Activated CD8-positive, alpha-beta T cell treated with anti-CD3 and anti-CD28 coated beads, Interleukin-2, amount 10 ng/mL, durations not matched to agents 7 days and 5 days (primary cell): ENCODE measurements at regions not wholly inside any gene's neighbourhood (a gene's known extent, or its start where the extent isn't known, plus 50 kb on each side); places are given as distances from the start of the nearest gene placed in this dataset.

Experiments used
- ATAC-seq: fragments of 150-1000 bp; cut with Tn5 transposase; one replicate; pipeline ENCODE4 v1.10.0; 2021; ENCODE audit warnings: moderate library complexity
- CTCF ChIA-PET: fragments of 350-600 bp; sonication (Branson Sonifier 250); formaldehyde crosslinking; loops from one replicate; lab custom pipeline; 2021; ENCODE audit warnings: antibody characterized with exemption; lab: Charles Lee
- POLR2A ChIA-PET: fragments of 350-600 bp; sonication (Branson Sonifier 250); formaldehyde crosslinking; loops from one replicate; lab custom pipeline; 2021; ENCODE audit warnings: antibody characterized with exemption; lab: Charles Lee
- DNase-seq: peaks from one replicate; pipeline ENCODE4 v3.0.0-alpha.2; 2020
- H3K27ac Mint-ChIP-seq: one replicate; pipeline ENCODE4 v1.8.0; 2021; ENCODE audit warnings: mild to moderate bottlenecking, mixed read lengths
- H3K27me3 Mint-ChIP-seq: one replicate; pipeline ENCODE4 v1.8.0; 2021; ENCODE audit warnings: low read depth, mixed read lengths
- H3K36me3 Mint-ChIP-seq: one replicate; pipeline ENCODE4 v1.8.0; 2021; ENCODE audit warnings: low read depth, mixed read lengths
- H3K4me1 Mint-ChIP-seq: one replicate; pipeline ENCODE4 v1.8.0; 2021; ENCODE audit warnings: low read depth, mixed read lengths
- H3K4me3 Mint-ChIP-seq: one replicate; pipeline ENCODE4 v1.8.0; 2021; ENCODE audit warnings: mild to moderate bottlenecking, mixed read lengths
- H3K9me3 Mint-ChIP-seq: one replicate; pipeline ENCODE4 v1.8.0; 2022; ENCODE audit warnings: mixed read lengths; ENCODE audit not compliant: insufficient read depth

DNA sequence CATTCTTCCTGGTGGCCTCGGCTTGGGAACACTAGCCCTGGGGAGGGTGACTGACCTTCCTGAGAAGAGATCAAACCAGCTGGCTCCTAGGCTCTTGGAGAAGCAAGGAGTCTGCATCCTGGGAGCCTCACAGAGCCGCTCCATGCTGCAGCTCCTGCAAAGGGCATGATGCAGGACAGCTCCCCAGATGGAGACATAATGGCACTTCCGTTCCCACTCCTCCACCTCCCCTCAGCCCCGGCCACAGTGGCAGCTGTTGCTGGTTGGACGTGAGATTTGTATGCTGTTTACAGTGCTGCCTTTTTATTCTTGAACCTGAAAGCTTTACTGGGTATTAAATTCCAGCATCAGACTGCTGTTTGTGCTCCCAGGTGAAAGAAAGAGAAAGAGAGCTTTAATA lies 83.7 kb upstream of the CTTNBP2NL start:
- ATAC-seq = no peak
- no peaks in the 10 kb centered on the region for H3K4me1 Mint-ChIP-seq
- ChIA-PET CTCF (interaction anchor here (2.0 kb wide), 1 partner anchor 14 kb away, joined by 5 read pairs; no protein-coding TSS in a partner anchor), POLR2A (no interaction called here)
- no peaks in the 10 kb centered on the region for H3K9me3 Mint-ChIP-seq
- H3K27me3 Mint-ChIP-seq = peaks cover 14% of the 10 kb centered on the region
- H3K4me3 Mint-ChIP-seq = no peak overlapping the region
- DNase-seq = no peak
- no peaks in the 10 kb centered on the region for H3K36me3 Mint-ChIP-seq
- no peak overlapping the region for H3K27ac Mint-ChIP-seq

DNA sequence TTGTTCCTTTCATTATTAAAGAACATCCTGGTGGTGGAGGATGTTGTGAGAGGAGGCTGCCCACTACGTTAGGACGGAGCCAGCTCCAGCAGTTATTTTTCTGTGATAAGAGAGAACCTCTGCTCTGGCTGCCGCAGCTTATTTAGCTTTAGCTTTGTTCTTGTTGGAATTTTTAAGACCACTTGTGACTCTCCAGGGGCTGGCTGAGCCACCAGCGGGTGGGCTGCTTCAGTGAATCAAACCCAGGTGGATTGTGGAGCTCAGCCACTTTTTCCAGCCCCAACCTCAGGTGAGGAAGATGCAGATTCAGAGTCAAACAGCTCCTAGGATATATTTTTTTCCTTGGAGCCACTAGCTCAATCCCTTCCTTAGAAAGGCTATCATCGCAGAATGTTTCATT lies 83.1 kb upstream of the CTTNBP2NL start:
- ATAC-seq (no peak), DNase-seq (no peak)
- Mint-ChIP-seq H3K27ac (no peak overlapping the region), H3K27me3 (peaks cover 17% of the 10 kb centered on the region), H3K36me3 (no peaks in the 10 kb centered on the region), H3K4me1 (no peaks in the 10 kb centered on the region), H3K4me3 (no peak overlapping the region), H3K9me3 (no peaks in the 10 kb centered on the region)
- ChIA-PET POLR2A (no interaction called here), CTCF (interaction anchor here (2.0 kb wide), 1 partner anchor 14 kb away, joined by 5 read pairs; no protein-coding TSS in a partner anchor)

DNA sequence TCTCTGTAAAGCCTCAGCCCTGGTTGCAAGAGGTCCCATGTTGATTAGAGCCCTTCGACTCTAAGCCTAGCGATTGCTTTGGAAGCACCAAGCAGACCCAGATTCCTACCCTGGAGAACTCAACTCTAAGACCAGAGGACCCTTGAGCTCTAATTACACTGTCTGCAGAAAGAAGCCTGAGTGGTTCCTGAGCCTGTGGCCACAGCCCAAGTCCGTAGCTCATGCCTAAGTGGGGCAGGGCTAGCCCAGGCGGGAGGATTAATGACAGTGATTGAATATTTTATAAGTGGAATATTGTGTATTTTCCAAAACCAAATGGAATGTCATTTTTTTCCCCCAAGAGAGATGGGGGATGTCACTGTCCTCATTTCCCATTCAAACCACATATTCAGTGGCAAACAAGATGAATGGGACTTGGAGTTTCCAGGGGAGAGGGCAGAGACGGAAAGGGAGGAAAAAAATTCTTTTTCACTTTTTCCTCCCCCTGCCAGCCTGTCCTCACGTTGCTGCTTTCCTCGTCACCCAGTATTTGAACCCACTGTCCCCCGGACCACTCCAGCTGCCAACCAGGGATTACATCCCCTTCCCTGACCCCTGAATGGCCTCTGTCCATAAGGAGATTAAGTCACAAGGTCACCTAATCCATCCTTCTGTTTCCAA lies 79.6 kb upstream of the CTTNBP2NL start:
- Mint-ChIP-seq H3K36me3 (no peaks in the 10 kb centered on the region), H3K27me3 (peaks cover 17% of the 10 kb centered on the region), H3K4me1 (no peaks in the 10 kb centered on the region), H3K9me3 (no peaks in the 10 kb centered on the region), H3K4me3 (no peak overlapping the region), H3K27ac (no peak overlapping the region)
- POLR2A ChIA-PET = no interaction called here
- ATAC-seq (no peak), DNase-seq (no peak)
- CTCF ChIA-PET = no interaction called here

DNA sequence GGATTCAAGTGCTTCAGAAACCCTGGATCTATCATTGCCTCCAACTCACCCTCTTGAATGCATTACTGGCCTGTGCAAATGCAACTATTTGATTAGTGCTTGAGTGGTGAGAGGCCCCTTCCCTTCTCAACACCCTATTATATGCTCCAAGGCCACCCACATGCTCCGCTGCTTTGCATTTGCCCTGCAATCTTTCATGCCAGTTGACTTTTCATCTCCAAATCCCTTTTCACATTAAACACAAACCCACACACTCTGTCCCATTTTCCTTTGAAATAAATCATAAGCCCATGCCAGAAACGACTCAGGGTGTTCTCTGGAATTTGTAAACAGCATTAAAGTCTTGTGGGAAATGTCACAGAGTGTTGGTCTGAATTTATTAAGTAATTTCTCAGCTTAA lies 78.9 kb upstream of the CTTNBP2NL start:
- POLR2A ChIA-PET = no interaction called here
- no peak for DNase-seq
- Mint-ChIP-seq H3K9me3 (no peaks in the 10 kb centered on the region), H3K27ac (no peak overlapping the region), H3K4me1 (no peaks in the 10 kb centered on the region), H3K36me3 (no peaks in the 10 kb centered on the region), H3K4me3 (no peak overlapping the region), H3K27me3 (peaks cover 16% of the 10 kb centered on the region)
- ATAC-seq = no peak
- CTCF ChIA-PET = no interaction called here

DNA sequence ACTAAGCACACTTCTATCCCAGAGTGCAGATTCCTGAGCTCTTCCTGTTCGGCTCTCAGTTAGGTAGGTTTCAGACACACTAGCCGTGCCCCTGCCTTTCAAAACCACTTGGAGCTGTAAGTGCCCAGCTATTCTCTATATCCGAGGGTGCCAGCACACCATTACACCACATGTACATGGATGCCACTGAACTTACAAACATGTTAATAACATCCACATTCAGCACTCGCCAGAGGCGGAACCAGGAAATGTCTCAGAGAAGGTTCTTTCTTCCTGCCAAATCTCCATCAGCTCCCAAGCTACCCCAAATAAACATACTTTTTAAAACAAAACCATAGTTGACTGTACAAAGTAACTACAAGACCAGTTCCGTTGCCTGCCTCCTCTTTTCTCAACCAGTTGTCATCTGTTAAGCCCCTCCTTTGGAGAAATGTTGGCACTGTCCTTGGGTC lies 78.4 kb upstream of the CTTNBP2NL start:
- no peak for DNase-seq
- peaks cover 17% of the 10 kb centered on the region for H3K27me3 Mint-ChIP-seq
- ChIA-PET CTCF (no interaction called here), POLR2A (no interaction called here)
- H3K4me1 Mint-ChIP-seq = no peaks in the 10 kb centered on the region
- H3K9me3 Mint-ChIP-seq = no peaks in the 10 kb centered on the region
- no peak for ATAC-seq
- H3K27ac Mint-ChIP-seq = no peak overlapping the region
- H3K4me3 Mint-ChIP-seq = no peak overlapping the region
- H3K36me3 Mint-ChIP-seq = no peaks in the 10 kb centered on the region

DNA sequence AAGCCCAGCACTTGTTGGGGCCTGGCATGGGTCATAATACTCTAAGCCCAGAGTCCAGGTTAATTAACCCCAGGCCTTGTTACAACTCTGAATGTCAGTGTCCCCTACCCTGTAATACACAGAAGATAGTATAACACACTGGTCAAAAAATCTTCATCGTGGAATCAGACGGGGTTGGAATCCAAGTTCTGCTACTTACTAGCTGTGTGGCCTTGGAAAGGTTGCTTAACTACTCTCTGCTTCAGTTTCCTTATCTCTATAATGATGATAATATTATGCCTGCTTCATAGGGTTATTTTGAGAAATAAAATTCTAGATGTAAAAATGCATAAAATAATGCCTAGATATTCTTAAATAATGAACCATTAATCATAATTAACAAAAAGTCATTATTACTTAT lies 77.8 kb upstream of the CTTNBP2NL start:
- H3K4me3 Mint-ChIP-seq = no peak overlapping the region
- H3K27me3 Mint-ChIP-seq = peaks cover 17% of the 10 kb centered on the region
- no peaks in the 10 kb centered on the region for H3K4me1 Mint-ChIP-seq
- POLR2A ChIA-PET = no interaction called here
- no peaks in the 10 kb centered on the region for H3K36me3 Mint-ChIP-seq
- CTCF ChIA-PET = no interaction called here
- no peak overlapping the region for H3K27ac Mint-ChIP-seq
- H3K9me3 Mint-ChIP-seq = no peaks in the 10 kb centered on the region
- ATAC-seq (no peak), DNase-seq (no peak)

DNA sequence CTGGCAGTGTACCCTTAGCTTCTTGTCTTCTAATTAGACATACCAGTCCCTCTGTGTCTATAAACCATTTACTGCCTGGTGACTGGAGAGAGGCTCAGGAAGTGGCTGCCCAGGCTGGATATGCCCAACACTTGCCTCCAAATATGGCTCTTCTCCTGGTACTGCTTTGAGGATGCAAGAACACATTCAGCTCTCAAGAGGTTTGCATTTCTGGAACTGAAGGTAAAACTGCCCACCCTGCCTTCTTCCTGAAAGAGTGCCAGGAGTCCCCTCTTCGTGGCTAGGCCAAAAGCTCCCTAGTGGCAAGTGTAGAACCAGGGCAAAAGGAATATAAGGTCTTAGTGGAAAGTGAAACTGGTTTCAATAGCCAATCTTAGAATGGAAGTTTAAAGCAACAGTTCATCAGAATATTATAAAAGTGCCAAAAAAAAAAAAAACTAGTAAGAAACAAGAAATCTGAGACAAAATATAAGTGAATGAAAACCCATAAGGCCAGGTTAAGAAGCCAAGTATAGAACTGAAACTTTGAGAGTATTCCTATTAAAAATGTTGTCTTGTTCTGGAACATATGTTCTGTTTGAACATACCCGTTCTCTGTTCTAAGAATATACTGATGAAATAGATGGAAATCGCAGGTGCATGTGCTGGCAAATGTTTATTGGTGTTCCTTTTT lies 77.2 kb upstream of the CTTNBP2NL start:
- Mint-ChIP-seq H3K27ac (no peak overlapping the region), H3K27me3 (peaks cover 17% of the 10 kb centered on the region), H3K4me1 (no peaks in the 10 kb centered on the region), H3K9me3 (no peaks in the 10 kb centered on the region), H3K36me3 (no peaks in the 10 kb centered on the region), H3K4me3 (no peak overlapping the region)
- no peak for DNase-seq
- ATAC-seq = no peak
- ChIA-PET POLR2A (no interaction called here), CTCF (no interaction called here)

DNA sequence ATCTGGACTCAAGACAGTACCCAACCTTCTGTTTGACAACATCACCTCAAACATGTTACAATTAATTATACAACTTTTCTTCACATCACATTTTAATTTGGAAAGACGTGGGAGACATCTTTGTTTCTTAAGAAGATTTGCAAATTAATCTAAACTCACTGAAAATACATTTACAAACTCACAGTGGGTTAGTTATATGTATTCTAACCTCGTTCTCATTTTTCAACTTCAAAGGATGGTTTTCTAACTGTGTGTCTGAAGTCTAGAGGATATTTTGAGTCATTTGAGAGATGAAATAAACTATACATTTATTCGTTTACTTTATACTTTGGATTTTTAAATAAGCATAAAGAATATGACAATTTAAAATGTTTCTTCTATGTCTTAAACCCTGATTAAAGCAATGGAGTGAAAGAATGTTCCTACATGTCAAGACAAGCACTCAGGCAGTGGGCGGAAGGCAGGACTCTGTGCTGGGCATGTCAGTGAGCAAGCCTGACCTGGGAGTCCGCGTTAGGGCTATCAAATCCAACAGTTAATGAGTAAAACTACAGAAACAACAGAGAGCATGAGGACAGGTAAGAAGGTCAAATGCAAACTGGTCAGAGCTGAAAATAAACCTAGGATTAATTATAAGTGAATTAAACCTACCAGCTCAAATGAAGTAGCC lies 76.5 kb upstream of the CTTNBP2NL start:
- no peak overlapping the region for H3K4me3 Mint-ChIP-seq
- DNase-seq = no peak
- ChIA-PET CTCF (no interaction called here), POLR2A (no interaction called here)
- H3K27me3 Mint-ChIP-seq = peaks cover 23% of the 10 kb centered on the region
- H3K4me1 Mint-ChIP-seq = no peaks in the 10 kb centered on the region
- H3K27ac Mint-ChIP-seq = no peak overlapping the region
- H3K36me3 Mint-ChIP-seq = no peaks in the 10 kb centered on the region
- H3K9me3 Mint-ChIP-seq = no peaks in the 10 kb centered on the region
- ATAC-seq = no peak

DNA sequence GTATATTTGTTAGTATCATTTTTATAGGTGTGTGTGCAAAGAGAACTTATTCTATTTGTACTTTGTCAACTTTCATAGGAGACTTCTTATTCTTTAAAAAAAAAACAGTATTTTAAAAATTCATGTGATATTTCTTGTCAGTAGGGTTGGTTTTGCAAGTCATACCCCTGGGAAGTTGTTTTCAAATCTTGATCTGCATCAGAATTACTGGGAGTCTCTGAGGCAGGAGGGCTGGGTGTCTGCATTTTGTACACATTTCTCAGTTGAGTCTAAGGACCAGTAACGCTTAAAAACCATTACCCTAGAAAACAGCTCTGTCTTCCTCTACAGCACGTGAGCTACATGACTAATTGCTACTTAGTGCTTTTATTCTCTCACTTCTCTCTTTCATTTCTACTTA lies 76.0 kb upstream of the CTTNBP2NL start:
- no peaks in the 10 kb centered on the region for H3K36me3 Mint-ChIP-seq
- no peak overlapping the region for H3K4me3 Mint-ChIP-seq
- no peak overlapping the region for H3K27ac Mint-ChIP-seq
- DNase-seq = no peak
- no peaks in the 10 kb centered on the region for H3K9me3 Mint-ChIP-seq
- peaks cover 24% of the 10 kb centered on the region for H3K27me3 Mint-ChIP-seq
- ChIA-PET CTCF (no interaction called here), POLR2A (no interaction called here)
- no peak for ATAC-seq
- H3K4me1 Mint-ChIP-seq = no peaks in the 10 kb centered on the region

DNA sequence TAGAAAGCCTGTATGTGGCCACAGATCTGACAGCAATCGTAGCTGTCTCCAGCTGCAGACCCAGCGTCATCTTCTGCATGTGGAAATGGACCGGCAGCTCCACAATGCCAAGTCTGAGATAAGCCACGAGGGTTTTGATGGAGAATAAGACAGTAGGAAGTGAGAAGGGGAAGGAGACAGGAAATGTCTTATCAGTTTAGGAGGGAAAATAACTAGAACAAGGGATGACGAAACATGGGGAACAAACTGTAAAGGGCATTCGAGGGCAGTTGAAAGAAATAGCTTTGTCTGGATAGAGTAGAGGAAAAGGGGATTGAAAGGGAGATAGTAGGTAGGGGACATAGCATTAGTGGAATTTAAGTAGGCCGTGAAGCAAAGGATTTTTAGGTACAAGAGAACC lies 74.0 kb upstream of the CTTNBP2NL start:
- H3K36me3 Mint-ChIP-seq = no peaks in the 10 kb centered on the region
- ChIA-PET POLR2A (no interaction called here), CTCF (interaction anchor here (1.3 to 1.4 kb wide), 2 partner anchors 15 to 23 kb away, joined by 3 to 6 read pairs; no protein-coding TSS in a partner anchor)

DNA sequence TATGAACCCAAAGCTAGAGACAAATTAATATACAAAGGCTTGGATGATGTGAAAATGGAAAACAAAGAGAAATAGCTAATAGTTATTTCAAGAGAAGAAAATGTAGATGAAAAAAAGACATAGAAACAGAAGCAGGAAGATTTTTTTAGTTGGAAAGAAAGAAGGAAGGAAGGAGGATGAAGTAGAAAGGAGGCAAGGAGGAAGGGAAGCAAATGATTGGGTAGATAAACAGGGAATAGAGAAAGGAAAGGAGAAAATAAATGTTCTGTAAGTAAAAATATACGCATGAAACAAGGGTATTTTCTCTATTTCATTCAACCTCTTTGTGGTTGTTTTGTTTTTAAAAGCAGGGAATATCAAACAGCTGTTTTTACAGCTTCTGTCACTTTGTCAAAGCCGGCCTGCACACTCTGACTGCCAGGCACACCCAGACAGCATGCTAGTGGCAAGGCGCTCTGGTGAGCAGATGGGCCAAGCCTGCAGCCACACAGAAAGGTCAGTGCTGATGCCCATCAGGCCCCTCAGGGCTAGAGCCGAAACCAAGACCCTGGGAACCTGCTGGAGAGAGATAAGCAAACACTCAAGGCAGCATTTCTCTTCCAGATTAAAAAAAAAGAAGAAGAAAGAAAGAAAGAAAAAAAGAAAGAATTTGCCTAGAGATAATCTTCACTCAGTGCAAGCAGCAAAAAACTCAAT lies 72.9 kb upstream of the CTTNBP2NL start:
- DNase-seq = no peak
- ATAC-seq = no peak
- POLR2A ChIA-PET = no interaction called here
- Mint-ChIP-seq H3K27ac (no peak overlapping the region), H3K27me3 (peaks cover 31% of the 10 kb centered on the region), H3K4me1 (no peaks in the 10 kb centered on the region), H3K9me3 (no peaks in the 10 kb centered on the region), H3K4me3 (no peak overlapping the region), H3K36me3 (no peaks in the 10 kb centered on the region)
- CTCF ChIA-PET = interaction anchor here (0.9 to 1.4 kb wide), 3 partner anchors 14 to 46 kb away, joined by 3 to 6 read pairs (median 4); no protein-coding TSS in a partner anchor

More for the DNA sequence above, 74.0 kb upstream of the CTTNBP2NL start:
- H3K9me3 Mint-ChIP-seq = no peaks in the 10 kb centered on the region
- no peaks in the 10 kb centered on the region for H3K4me1 Mint-ChIP-seq
- ATAC-seq = no peak
- no peak for DNase-seq
- H3K27me3 Mint-ChIP-seq = peaks cover 29% of the 10 kb centered on the region
- H3K4me3 Mint-ChIP-seq = no peak overlapping the region
- no peak overlapping the region for H3K27ac Mint-ChIP-seq

DNA sequence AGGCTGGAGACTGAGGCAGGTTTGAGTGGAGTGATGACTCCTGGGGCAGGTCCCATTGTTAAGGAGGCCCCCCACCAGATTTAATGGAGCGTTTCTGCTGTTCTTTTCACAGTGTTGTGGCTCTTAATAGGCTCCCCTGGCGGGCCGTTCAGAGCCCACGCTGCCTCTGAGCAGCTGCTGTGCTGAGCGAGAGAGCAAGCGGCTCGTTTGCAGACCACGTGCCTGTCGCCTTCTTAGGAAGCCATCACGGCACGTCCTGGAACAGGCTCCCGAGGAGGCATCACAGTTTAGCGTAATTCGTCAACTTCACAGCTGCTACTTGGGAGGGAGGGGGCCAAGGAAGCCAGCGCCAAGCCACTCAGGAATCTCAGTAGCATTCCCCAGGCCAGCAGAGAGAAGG lies 70.5 kb upstream of the CTTNBP2NL start:
- H3K9me3 Mint-ChIP-seq = no peaks in the 10 kb centered on the region
- POLR2A ChIA-PET = no interaction called here
- H3K27ac Mint-ChIP-seq = no peak overlapping the region
- no peaks in the 10 kb centered on the region for H3K4me1 Mint-ChIP-seq
- H3K27me3 Mint-ChIP-seq = peaks cover 30% of the 10 kb centered on the region
- DNase-seq (no peak), ATAC-seq (no peak)
- H3K36me3 Mint-ChIP-seq = no peaks in the 10 kb centered on the region
- H3K4me3 Mint-ChIP-seq = no peak overlapping the region
- CTCF ChIA-PET = no interaction called here
